CD8-positive, alpha-beta memory T cell (primary cell): ENCODE measurements at regions not wholly inside any gene's neighbourhood (a gene's known extent, or its start where the extent isn't known, plus 50 kb on each side); places are given as distances from the start of the nearest gene placed in this dataset.

Source experiments
- CTCF ChIA-PET: fragments of 350-600 bp; sonication (Branson Sonifier 250); formaldehyde crosslinking; loops from one replicate; lab custom pipeline; 2021; ENCODE audit warnings: antibody characterized with exemption; lab: Charles Lee
- POLR2A ChIA-PET: fragments of 350-600 bp; sonication (Branson Sonifier 250); formaldehyde crosslinking; loops from one replicate; lab custom pipeline; 2021; ENCODE audit warnings: antibody characterized with exemption; lab: Charles Lee
- DNase-seq, 5 donors: peaks; one replicate each; pipeline versions ENCODE4 v3.0.0 to v3.0.0-alpha.2; 2020 to 2022; ENCODE audit warnings: mixed read lengths in 1 of 5
- H3K27ac ChIP-seq: one replicate; pipeline ENCODE4 v1.7.0; 2013; ENCODE audit warnings: low read depth, mild to moderate bottlenecking, low read length, moderate library complexity
- H3K27me3 ChIP-seq: 2 replicates; pipeline ENCODE4 v1.7.0; 2013; ENCODE audit warnings: low read length, mild to moderate bottlenecking; ENCODE audit not compliant: insufficient read depth, poor library complexity, severe bottlenecking
- H3K36me3 ChIP-seq: 2 replicates; pipeline ENCODE4 v1.7.0; 2013; ENCODE audit warnings: mild to moderate bottlenecking, low read length, moderate library complexity; ENCODE audit not compliant: insufficient read depth
- H3K4me1 ChIP-seq: 2 replicates; pipeline ENCODE4 v1.7.0; 2013; ENCODE audit warnings: mild to moderate bottlenecking, low read length, moderate library complexity; ENCODE audit not compliant: insufficient read depth
- H3K4me3 ChIP-seq: 2 replicates; pipeline ENCODE4 v1.7.0; 2013; ENCODE audit warnings: mild to moderate bottlenecking, low read length
- H3K9me3 ChIP-seq: 2 replicates; pipeline ENCODE4 v1.7.0; 2013; ENCODE audit warnings: mild to moderate bottlenecking, low read length
- H3K27ac Mint-ChIP-seq, 8 donors: one replicate each; pipeline ENCODE4 v1.8.0; 2020 to 2021; ENCODE audit warnings: mixed read lengths in 8 of 8, mild to moderate bottlenecking in 6 of 8, inconsistent platforms in 3 of 8, moderate library complexity in 3 of 8
- H3K27me3 Mint-ChIP-seq, 2 donors: one replicate each; pipeline ENCODE4 v1.8.0; 2020 to 2021; ENCODE audit warnings: mixed read lengths in 2 of 2, mild to moderate bottlenecking in 1 of 2, moderate library complexity in 1 of 2
- H3K36me3 Mint-ChIP-seq, 3 donors: one replicate each; pipeline ENCODE4 v1.8.0; 2020 to 2021; ENCODE audit warnings: mixed read lengths in 3 of 3, inconsistent platforms in 1 of 3, mild to moderate bottlenecking in 1 of 3
- H3K4me1 Mint-ChIP-seq, 3 donors: one replicate each; pipeline ENCODE4 v1.8.0; 2020 to 2021; ENCODE audit warnings: mixed read lengths in 3 of 3, inconsistent platforms in 1 of 3, mild to moderate bottlenecking in 1 of 3
- H3K4me3 Mint-ChIP-seq, 7 donors: one replicate each; pipeline ENCODE4 v1.8.0; 2020 to 2021; ENCODE audit warnings: mixed read lengths in 7 of 7, mild to moderate bottlenecking in 6 of 7, moderate library complexity in 4 of 7, inconsistent platforms in 2 of 7
- H3K9me3 Mint-ChIP-seq, 5 donors: one replicate each; pipeline ENCODE4 v1.8.0; 2020 to 2022; ENCODE audit warnings: mixed read lengths in 5 of 5, mild to moderate bottlenecking in 3 of 5, moderate library complexity in 2 of 5, inconsistent platforms in 1 of 5

DNA sequence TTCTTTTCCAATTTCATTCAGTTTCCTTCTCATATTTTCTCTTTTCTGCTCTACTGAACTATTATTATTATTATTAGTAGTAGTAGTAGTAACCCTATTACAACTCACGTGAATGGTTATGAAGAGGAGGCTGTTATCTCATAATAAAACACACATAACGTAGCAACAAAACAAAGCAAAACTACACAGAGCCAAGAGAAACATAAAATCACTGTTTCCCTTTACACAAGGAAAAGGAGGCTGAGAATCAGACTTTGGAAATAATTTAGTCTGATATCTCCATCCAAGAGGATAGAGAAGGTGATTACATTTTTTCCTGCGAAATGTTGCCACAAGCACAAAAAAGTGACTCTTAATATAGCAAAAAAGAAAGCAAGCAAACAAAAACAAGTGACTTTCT is 975.8 kb upstream of the FLRT2 start:
- Histone ChIP-seq H3K27ac (no peak overlapping the region), H3K4me3 (no peak overlapping the region), H3K4me1 (no peaks in the 10 kb centered on the region), H3K27me3 (no peaks in the 10 kb centered on the region), H3K36me3 (no peaks in the 10 kb centered on the region), H3K9me3 (no peaks in the 10 kb centered on the region)
- POLR2A ChIA-PET: no interaction called here
- CTCF ChIA-PET: no interaction called here
- Mint-ChIP-seq H3K27ac (no peak overlapping the region), H3K36me3 (no peaks in the 10 kb centered on the region), H3K4me1 (no peaks in the 10 kb centered on the region), H3K27me3 (peaks cover 0 to 1% of the 10 kb centered on the region in 2 donors), H3K4me3 (no peak overlapping the region), H3K9me3 (peaks cover 6 to 20% (median 18%) of the 10 kb centered on the region in 5 donors)
- no peak for DNase-seq

DNA sequence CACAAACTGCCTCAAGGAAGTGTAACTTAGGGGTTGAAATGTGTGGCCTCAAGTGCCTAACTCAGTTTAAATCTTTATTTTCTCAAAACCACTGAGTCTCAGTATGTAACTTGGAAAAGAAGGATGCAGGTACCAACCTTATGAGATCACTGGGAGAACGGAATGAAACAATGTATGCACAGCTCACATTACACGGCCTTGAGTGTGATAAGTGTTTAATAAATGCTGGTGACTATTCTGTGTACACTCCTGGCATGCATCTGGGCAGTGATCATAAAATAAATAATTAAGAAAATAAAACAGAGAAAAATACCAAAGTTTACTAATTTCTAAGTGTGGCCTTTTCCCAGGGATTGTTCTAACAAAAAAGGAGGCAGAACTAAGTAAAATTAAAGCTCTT is 974.5 kb upstream of the FLRT2 start:
- ChIA-PET POLR2A (no interaction called here), CTCF (no interaction called here)
- no peak for DNase-seq
- Histone ChIP-seq H3K36me3 (no peaks in the 10 kb centered on the region), H3K4me3 (no peak overlapping the region), H3K9me3 (no peaks in the 10 kb centered on the region), H3K27ac (no peak overlapping the region), H3K27me3 (no peaks in the 10 kb centered on the region), H3K4me1 (no peaks in the 10 kb centered on the region)
- Mint-ChIP-seq H3K9me3 (peaks cover 7 to 25% (median 16%) of the 10 kb centered on the region in 5 donors), H3K27me3 (peaks cover 0 to 1% of the 10 kb centered on the region in 2 donors), H3K4me1 (no peaks in the 10 kb centered on the region), H3K36me3 (no peaks in the 10 kb centered on the region), H3K4me3 (no peak overlapping the region), H3K27ac (no peak overlapping the region)

DNA sequence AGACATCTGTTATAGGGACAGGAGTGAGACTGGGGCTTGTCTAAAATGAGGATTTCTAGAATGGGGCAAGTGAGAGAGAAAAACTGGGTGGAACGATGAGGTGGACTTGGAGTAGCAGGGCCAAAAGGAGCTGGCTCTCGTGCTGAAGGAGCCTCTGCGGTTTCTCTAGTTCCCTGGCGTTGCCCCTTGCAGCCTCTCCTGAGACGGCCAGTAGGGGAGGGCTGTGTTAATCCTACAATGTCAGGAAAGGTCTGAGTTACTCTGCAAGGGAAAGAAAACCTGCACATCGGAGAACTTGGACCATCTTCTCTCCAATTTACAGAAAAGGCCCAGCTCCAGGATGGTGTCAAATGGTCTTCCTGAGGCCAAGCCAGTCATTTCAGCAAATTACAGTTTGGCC is 963.8 kb upstream of the FLRT2 start:
- Mint-ChIP-seq H3K27ac (peak overlapping the region in 1 of 8 donors; percentile 87), H3K27me3 (no peaks in the 10 kb centered on the region), H3K9me3 (peaks cover 4 to 32% (median 18%) of the 10 kb centered on the region in 5 donors), H3K36me3 (no peaks in the 10 kb centered on the region), H3K4me1 (no peaks in the 10 kb centered on the region), H3K4me3 (no peak overlapping the region)
- CTCF ChIA-PET: no interaction called here
- Histone ChIP-seq H3K36me3 (no peaks in the 10 kb centered on the region), H3K27me3 (no peaks in the 10 kb centered on the region), H3K9me3 (no peaks in the 10 kb centered on the region), H3K27ac (no peak overlapping the region), H3K4me3 (no peak overlapping the region), H3K4me1 (no peaks in the 10 kb centered on the region)
- no peak for DNase-seq
- POLR2A ChIA-PET: no interaction called here

DNA sequence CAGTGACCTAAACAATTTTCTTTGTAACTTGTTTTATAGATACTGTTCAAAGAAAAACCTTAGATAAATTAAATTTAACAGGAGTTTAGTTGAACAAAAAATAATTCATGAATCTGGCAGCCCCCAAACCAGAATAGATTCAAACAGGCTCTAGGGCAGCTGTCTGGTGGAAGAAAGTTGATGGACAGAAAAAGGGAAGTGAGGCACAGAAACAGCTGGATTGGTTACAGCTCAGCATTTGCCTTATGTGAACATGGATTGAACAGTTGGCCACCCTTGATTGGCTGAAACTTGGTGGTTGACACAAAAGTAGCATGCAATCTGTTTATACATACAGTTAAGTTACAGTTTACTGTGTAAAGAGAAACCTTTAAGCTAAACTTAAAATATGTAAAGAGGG is 954.3 kb upstream of the FLRT2 start:
- DNase-seq: no peak
- POLR2A ChIA-PET: no interaction called here
- no peaks in the 10 kb centered on the region for H3K9me3 ChIP-seq
- H3K27ac Mint-ChIP-seq: no peak overlapping the region
- H3K27ac ChIP-seq: no peak overlapping the region
- no peaks in the 10 kb centered on the region for H3K4me1 ChIP-seq
- no peaks in the 10 kb centered on the region for H3K4me1 Mint-ChIP-seq
- CTCF ChIA-PET: no interaction called here
- no peaks in the 10 kb centered on the region for H3K27me3 Mint-ChIP-seq
- H3K36me3 Mint-ChIP-seq: no peaks in the 10 kb centered on the region
- H3K9me3 Mint-ChIP-seq: peaks cover 3 to 24% (median 16%) of the 10 kb centered on the region in 5 donors
- no peak overlapping the region for H3K4me3 ChIP-seq
- H3K4me3 Mint-ChIP-seq: no peak overlapping the region
- H3K27me3 ChIP-seq: no peaks in the 10 kb centered on the region
- H3K36me3 ChIP-seq: no peaks in the 10 kb centered on the region

DNA sequence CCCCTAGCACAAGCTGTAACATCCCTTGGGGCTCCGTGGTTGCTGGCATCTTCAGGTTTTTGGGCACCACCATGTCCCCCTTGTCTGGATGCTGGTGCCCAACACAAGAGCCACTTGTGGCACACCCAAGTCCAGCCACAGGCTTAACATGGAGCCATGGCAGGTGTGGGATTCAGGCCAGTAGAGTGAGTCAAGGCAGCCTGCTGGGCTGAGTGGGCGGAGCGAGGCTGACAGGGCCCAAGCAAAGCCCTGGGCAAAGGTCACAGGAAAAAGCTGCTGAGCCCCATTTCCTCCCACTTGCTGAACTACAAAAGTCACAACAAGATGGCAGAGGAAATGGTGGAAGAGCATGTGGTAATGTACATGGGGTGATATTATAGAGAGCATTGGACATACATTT is 950.7 kb upstream of the FLRT2 start:
- Mint-ChIP-seq H3K27me3 (peaks cover 0 to 1% of the 10 kb centered on the region in 2 donors), H3K27ac (no peak overlapping the region), H3K4me3 (peak overlapping the region in 1 of 7 donors; percentile 7), H3K36me3 (no peaks in the 10 kb centered on the region), H3K9me3 (peaks cover 2 to 28% (median 14%) of the 10 kb centered on the region in 5 donors), H3K4me1 (no peaks in the 10 kb centered on the region)
- Histone ChIP-seq H3K4me1 (no peaks in the 10 kb centered on the region), H3K4me3 (no peak overlapping the region), H3K27ac (no peak overlapping the region), H3K9me3 (no peaks in the 10 kb centered on the region), H3K27me3 (no peaks in the 10 kb centered on the region), H3K36me3 (no peaks in the 10 kb centered on the region)
- POLR2A ChIA-PET: no interaction called here
- DNase-seq: no peak
- CTCF ChIA-PET: no interaction called here

DNA sequence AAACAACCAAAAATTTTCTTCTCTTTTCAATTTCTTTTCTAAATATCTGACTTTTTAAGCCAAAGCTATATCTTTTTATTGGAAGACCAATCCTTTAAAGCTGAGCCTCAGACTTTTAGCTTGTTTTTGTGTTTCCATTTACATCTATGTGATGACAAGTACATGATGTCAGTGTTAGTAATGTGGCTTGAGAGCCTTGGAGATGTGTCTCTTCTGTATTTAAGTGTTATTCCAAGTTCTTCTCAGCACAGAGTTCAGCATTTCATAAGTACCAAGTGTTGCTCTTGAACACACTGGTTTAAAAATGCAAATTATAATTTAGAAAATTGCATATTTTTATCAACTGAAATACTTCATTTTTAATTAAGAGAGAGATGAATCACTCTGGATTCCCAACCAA is 948.9 kb upstream of the FLRT2 start:
- peaks cover 0 to 1% of the 10 kb centered on the region in 2 donors for H3K27me3 Mint-ChIP-seq
- Histone ChIP-seq H3K4me3 (no peak overlapping the region), H3K27ac (no peak overlapping the region), H3K9me3 (no peaks in the 10 kb centered on the region), H3K36me3 (no peaks in the 10 kb centered on the region), H3K4me1 (no peaks in the 10 kb centered on the region), H3K27me3 (no peaks in the 10 kb centered on the region)
- no peaks in the 10 kb centered on the region for H3K36me3 Mint-ChIP-seq
- ChIA-PET POLR2A (no interaction called here), CTCF (no interaction called here)
- DNase-seq: no peak
- H3K27ac Mint-ChIP-seq: no peak overlapping the region
- no peaks in the 10 kb centered on the region for H3K4me1 Mint-ChIP-seq
- no peak overlapping the region for H3K4me3 Mint-ChIP-seq
- peaks cover 2 to 28% (median 14%) of the 10 kb centered on the region in 5 donors for H3K9me3 Mint-ChIP-seq

DNA sequence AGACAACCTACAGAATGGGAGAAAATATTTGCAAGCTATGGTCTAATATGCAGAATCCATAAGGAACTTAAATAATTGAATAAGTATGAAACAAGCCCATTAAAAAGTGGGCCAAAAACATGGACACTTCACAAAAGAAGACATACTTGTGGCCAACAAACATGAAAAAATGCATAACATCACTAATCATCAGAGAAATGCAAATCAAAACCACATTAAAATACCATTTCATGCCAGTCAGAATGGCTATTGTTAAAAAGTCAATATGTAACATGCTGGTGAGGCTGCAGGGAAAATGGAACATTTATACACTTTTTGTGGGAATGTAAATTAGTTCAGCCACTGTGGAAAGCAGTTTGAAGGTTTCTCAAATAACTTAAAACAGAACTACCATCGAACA is 945.4 kb upstream of the FLRT2 start:
- H3K27me3 ChIP-seq: no peaks in the 10 kb centered on the region
- no peaks in the 10 kb centered on the region for H3K36me3 Mint-ChIP-seq
- H3K27me3 Mint-ChIP-seq: peaks cover 0 to 1% of the 10 kb centered on the region in 2 donors
- ChIA-PET CTCF (no interaction called here), POLR2A (no interaction called here)
- no peak overlapping the region for H3K4me3 ChIP-seq
- no peak overlapping the region for H3K27ac ChIP-seq
- no peak overlapping the region for H3K4me3 Mint-ChIP-seq
- H3K27ac Mint-ChIP-seq: no peak overlapping the region
- no peaks in the 10 kb centered on the region for H3K4me1 ChIP-seq
- H3K9me3 ChIP-seq: no peaks in the 10 kb centered on the region
- no peaks in the 10 kb centered on the region for H3K36me3 ChIP-seq
- peaks cover 2 to 31% (median 16%) of the 10 kb centered on the region in 5 donors for H3K9me3 Mint-ChIP-seq
- no peaks in the 10 kb centered on the region for H3K4me1 Mint-ChIP-seq
- no peak for DNase-seq

DNA sequence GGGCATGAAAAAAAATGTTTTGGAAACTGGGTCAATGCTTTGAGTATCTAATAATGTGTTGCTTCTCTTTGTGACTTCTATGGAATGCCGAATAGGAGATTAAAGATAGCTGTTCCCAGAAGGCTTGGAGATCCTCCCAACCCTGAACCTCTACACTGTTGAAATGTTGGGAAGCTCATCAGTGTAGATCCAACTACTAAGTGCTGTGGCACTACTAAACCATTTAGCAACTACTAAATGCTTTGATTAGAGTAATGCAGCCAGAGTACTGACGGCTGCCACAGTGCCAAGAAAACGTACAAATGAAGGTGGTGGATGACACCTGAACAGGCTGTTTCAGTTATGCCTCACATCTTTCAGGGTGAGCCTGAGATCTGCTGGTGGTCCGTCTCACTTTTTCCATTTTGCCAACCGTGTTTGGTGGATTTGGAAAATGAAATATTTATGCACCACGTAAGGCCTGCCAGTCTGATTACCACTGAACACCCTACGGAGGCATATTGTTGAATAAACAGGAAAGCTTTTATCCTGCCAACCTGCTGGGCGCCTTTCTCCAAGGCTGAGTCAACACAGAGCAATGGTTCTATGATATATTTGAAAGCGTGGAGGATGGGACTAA is 938.0 kb upstream of the FLRT2 start:
- ChIA-PET CTCF (no interaction called here), POLR2A (no interaction called here)
- Histone ChIP-seq H3K9me3 (no peaks in the 10 kb centered on the region), H3K27me3 (no peaks in the 10 kb centered on the region), H3K36me3 (no peaks in the 10 kb centered on the region), H3K4me3 (no peak overlapping the region), H3K4me1 (no peaks in the 10 kb centered on the region), H3K27ac (no peak overlapping the region)
- Mint-ChIP-seq H3K9me3 (peaks cover 2 to 21% (median 4%) of the 10 kb centered on the region in 5 donors), H3K27me3 (no peaks in the 10 kb centered on the region), H3K27ac (no peak overlapping the region), H3K36me3 (no peaks in the 10 kb centered on the region), H3K4me3 (no peak overlapping the region), H3K4me1 (no peaks in the 10 kb centered on the region)
- DNase-seq: no peak
